MM.1S (cell line): ENCODE measurements at regions not wholly inside any gene's neighbourhood (a gene's known extent, or its start where the extent isn't known, plus 50 kb on each side); places are given as distances from the start of the nearest gene placed in this dataset.

Experiments
- DNase-seq: peaks from one replicate; pipeline ENCODE4 v3.0.0-alpha.2; 2015
- H2AFZ ChIP-seq: fragments of 300-600 bp; sonication (generic); 2 replicates; pipeline ENCODE4 v1.6.0; 2016; ENCODE audit warnings: antibody characterized with exemption, low read length
- H3F3A ChIP-seq: fragments of 300-600 bp; sonication (generic); 2 replicates; pipeline ENCODE4 v1.6.1; 2016; ENCODE audit warnings: mild to moderate bottlenecking, antibody characterized with exemption, low read length, moderate library complexity, mixed read lengths; ENCODE audit not compliant: insufficient read depth
- H3K27ac ChIP-seq: fragments of 300-600 bp; sonication (generic); 2 replicates; pipeline ENCODE4 v1.5.1; 2016; ENCODE audit warnings: mild to moderate bottlenecking, low read length
- H3K27me3 ChIP-seq: fragments of 300-600 bp; sonication (generic); replicated peaks from 2 replicates; pipeline ENCODE4 v1.6.0; 2016; ENCODE audit warnings: low read length; ENCODE audit not compliant: insufficient read depth
- H3K36me3 ChIP-seq: fragments of 300-600 bp; sonication (generic); replicated peaks from 2 replicates; pipeline ENCODE4 v1.6.1; 2016; ENCODE audit warnings: mild to moderate bottlenecking, low read length, mixed read lengths; ENCODE audit not compliant: insufficient read depth
- H3K4me1 ChIP-seq: fragments of 300-600 bp; sonication (generic); 2 replicates; pipeline ENCODE4 v1.6.1; 2016; ENCODE audit warnings: low read length, mixed read lengths
- H3K4me2 ChIP-seq: fragments of 300-600 bp; sonication (generic); 2 replicates; pipeline ENCODE4 v1.6.0; 2016; ENCODE audit warnings: low read depth, low read length
- H3K4me3 ChIP-seq: fragments of 300-600 bp; sonication (generic); 2 replicates; pipeline ENCODE4 v1.5.1; 2016; ENCODE audit warnings: low read length, mixed read lengths
- H3K79me2 ChIP-seq: fragments of 300-600 bp; sonication (generic); 2 replicates; pipeline ENCODE4 v1.6.1; 2016; ENCODE audit warnings: mixed run types, low read length, mixed read lengths
- H3K9ac ChIP-seq: fragments of 300-600 bp; sonication (generic); 2 replicates; pipeline ENCODE4 v1.6.1; 2016; ENCODE audit warnings: low read length, mixed read lengths
- H3K9me2 ChIP-seq: fragments of 300-600 bp; sonication (generic); replicated peaks from 2 replicates; pipeline ENCODE4 v1.6.1; 2016; ENCODE audit warnings: mild to moderate bottlenecking, low read length, mixed read lengths; ENCODE audit not compliant: insufficient read depth
- H3K9me3 ChIP-seq: fragments of 300-600 bp; sonication (generic); replicated peaks from 2 replicates; pipeline ENCODE4 v1.6.1; 2016; ENCODE audit warnings: mild to moderate bottlenecking, low read length, mixed read lengths; ENCODE audit not compliant: insufficient read depth
- H4K20me1 ChIP-seq: fragments of 300-600 bp; sonication (generic); 2 replicates; pipeline ENCODE4 v1.6.1; 2016; ENCODE audit warnings: mild to moderate bottlenecking, low read length, moderate library complexity, mixed read lengths; ENCODE audit not compliant: insufficient read depth
- EZH2 ChIP-seq: fragments of 300-600 bp; sonication (generic); optimal IDR thresholded peaks from 2 replicates; pipeline ENCODE3; 2017; ENCODE audit warnings: low read depth, mild to moderate bottlenecking, antibody characterized with exemption, low read length, mixed read lengths
- EZH2phosphoT487 ChIP-seq: fragments of 300-600 bp; sonication (generic); IDR thresholded peaks from 2 replicates; pipeline ENCODE4 v1.6.1; 2018; ENCODE audit warnings: antibody characterized with exemption, low read length
- TF ChIP-seq, protein P1 (sequence below): fragments of 300-600 bp; sonication (generic); IDR thresholded peaks from 2 replicates; pipeline ENCODE4 v1.5.1; 2016; ENCODE audit warnings: antibody characterized with exemption, low read length, mixed read lengths

DNA sequence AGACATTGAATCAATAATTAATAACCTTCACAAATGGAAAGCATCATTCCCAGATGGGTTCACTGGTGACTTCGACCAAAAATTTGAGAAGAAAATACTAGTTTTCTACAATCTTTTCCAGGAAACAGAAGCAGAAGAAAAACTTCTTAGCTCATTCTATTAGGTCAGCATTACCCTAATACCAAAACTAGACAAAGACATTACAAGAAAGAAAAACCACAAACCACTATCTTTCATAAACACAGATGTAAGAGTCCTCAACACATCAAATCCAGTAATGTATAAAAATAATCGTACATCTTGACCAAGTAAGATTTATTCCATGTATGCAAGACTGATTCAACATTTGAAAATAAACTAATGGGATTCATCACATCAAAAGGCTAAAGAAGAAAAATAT lies 64.0 kb upstream of the CDK1 start:
- H2AFZ ChIP-seq, result no peak overlapping the region
- peak; percentile 65 for DNase-seq
- peaks cover 10% of the 10 kb centered on the region for H3F3A ChIP-seq
- H3K27ac ChIP-seq, result no peak overlapping the region
- no peaks in the 10 kb centered on the region for H3K79me2 ChIP-seq
- H3K27me3 ChIP-seq, result no peaks in the 10 kb centered on the region
- no peak overlapping the region for H3K9ac ChIP-seq
- TF ChIP-seq EZH2, result no peak
- no peak for TF ChIP-seq EZH2phosphoT487
- TF ChIP-seq, protein P1, sequence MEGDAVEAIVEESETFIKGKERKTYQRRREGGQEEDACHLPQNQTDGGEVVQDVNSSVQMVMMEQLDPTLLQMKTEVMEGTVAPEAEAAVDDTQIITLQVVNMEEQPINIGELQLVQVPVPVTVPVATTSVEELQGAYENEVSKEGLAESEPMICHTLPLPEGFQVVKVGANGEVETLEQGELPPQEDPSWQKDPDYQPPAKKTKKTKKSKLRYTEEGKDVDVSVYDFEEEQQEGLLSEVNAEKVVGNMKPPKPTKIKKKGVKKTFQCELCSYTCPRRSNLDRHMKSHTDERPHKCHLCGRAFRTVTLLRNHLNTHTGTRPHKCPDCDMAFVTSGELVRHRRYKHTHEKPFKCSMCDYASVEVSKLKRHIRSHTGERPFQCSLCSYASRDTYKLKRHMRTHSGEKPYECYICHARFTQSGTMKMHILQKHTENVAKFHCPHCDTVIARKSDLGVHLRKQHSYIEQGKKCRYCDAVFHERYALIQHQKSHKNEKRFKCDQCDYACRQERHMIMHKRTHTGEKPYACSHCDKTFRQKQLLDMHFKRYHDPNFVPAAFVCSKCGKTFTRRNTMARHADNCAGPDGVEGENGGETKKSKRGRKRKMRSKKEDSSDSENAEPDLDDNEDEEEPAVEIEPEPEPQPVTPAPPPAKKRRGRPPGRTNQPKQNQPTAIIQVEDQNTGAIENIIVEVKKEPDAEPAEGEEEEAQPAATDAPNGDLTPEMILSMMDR, result no peak
- H3K9me3 ChIP-seq, result no peaks in the 10 kb centered on the region
- no peaks in the 10 kb centered on the region for H3K9me2 ChIP-seq
- no peaks in the 10 kb centered on the region for H4K20me1 ChIP-seq
- peak overlapping the region; percentile 28; the same call in 1 of the 2 replicates for H3K4me2 ChIP-seq
- peaks cover 19% of the 10 kb centered on the region for H3K4me1 ChIP-seq
- H3K36me3 ChIP-seq, result no peaks in the 10 kb centered on the region
- H3K4me3 ChIP-seq, result no peak overlapping the region

GRCh38 chr10:60711496-60711895 lies 66.8 kb upstream of the CDK1 start:
- Histone ChIP-seq H3K4me3 (no peak overlapping the region), H3F3A (peaks cover 10% of the 10 kb centered on the region), H3K9me2 (no peaks in the 10 kb centered on the region), H3K27me3 (no peaks in the 10 kb centered on the region), H4K20me1 (no peaks in the 10 kb centered on the region), H3K79me2 (no peaks in the 10 kb centered on the region), H3K4me1 (peaks cover 12% of the 10 kb centered on the region), H3K9ac (no peak overlapping the region), H3K4me2 (no peak overlapping the region), H3K27ac (no peak overlapping the region), H3K9me3 (no peaks in the 10 kb centered on the region), H2AFZ (no peak overlapping the region), H3K36me3 (no peaks in the 10 kb centered on the region)
- no peak for TF ChIP-seq EZH2phosphoT487
- TF ChIP-seq, protein P1, result no peak
- no peak for TF ChIP-seq EZH2
- DNase-seq, result no peak

DNA sequence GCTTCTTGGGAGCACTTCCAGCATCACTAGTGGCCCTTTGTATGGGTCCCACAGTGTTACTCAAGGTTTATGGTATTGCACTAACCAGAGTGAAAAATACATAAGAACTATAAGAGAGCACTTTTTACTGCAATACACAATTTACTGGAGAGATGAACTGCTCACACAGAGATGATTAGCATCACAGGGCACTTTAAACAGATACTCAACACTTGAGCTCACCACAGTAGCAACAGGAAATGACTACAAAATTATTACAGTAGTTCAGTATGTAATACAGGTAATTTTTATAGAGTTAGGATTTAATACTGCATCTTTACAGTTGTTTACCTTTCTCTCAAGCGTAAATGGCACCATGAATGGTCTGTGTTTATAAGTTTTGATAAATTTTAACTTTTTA lies 68.2 kb upstream of the CDK1 start:
- Histone ChIP-seq H3K4me2 (no peak overlapping the region), H3F3A (peaks cover 10% of the 10 kb centered on the region), H3K9me3 (no peaks in the 10 kb centered on the region), H3K36me3 (no peaks in the 10 kb centered on the region), H3K4me3 (no peak overlapping the region), H3K27me3 (no peaks in the 10 kb centered on the region), H4K20me1 (no peaks in the 10 kb centered on the region), H3K27ac (no peak overlapping the region), H3K9ac (no peak overlapping the region), H3K9me2 (no peaks in the 10 kb centered on the region), H3K79me2 (no peaks in the 10 kb centered on the region), H2AFZ (no peak overlapping the region), H3K4me1 (peaks cover 12% of the 10 kb centered on the region)
- TF ChIP-seq EZH2phosphoT487 (no peak), EZH2 (no peak)
- TF ChIP-seq, protein P1, result no peak
- DNase-seq, result no peak
